ENCODE measurements at regions not wholly inside any gene's neighbourhood (a gene's known extent, or its start where the extent isn't known, plus 50 kb on each side); places are given as distances from the start of the nearest gene placed in this dataset.

DNA sequence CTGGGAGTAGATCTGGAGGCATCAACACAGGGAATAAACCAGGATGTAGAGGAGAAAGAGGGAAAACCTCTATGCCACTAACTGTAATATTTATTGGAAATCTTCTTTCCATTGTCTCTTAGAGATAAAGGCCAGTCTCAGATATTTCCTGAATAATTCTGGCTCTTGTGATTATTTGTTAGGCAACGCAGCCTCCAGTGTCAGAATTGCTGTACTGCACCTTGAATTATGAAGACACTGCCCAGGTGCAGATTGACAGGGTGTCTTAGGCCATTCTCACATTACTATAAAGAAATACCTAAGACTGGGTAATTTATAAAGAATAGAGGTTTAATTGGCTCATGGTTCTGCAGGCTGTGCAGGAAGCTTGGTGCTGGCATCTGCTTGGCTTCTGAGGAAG lies 100.7 kb upstream of the ZDHHC15 start:
- TF ChIP-seq MAFK (IDR thresholded peaks at IDR 0.05; ENCODE audit: low read depth, low read length): no peak
- TF ChIP-seq, protein P1, sequence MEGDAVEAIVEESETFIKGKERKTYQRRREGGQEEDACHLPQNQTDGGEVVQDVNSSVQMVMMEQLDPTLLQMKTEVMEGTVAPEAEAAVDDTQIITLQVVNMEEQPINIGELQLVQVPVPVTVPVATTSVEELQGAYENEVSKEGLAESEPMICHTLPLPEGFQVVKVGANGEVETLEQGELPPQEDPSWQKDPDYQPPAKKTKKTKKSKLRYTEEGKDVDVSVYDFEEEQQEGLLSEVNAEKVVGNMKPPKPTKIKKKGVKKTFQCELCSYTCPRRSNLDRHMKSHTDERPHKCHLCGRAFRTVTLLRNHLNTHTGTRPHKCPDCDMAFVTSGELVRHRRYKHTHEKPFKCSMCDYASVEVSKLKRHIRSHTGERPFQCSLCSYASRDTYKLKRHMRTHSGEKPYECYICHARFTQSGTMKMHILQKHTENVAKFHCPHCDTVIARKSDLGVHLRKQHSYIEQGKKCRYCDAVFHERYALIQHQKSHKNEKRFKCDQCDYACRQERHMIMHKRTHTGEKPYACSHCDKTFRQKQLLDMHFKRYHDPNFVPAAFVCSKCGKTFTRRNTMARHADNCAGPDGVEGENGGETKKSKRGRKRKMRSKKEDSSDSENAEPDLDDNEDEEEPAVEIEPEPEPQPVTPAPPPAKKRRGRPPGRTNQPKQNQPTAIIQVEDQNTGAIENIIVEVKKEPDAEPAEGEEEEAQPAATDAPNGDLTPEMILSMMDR (conservative IDR thresholded peaks at IDR 0.05; ENCODE audit: low read depth, low read length): no peak
- TF ChIP-seq POLR2A (IDR thresholded peaks at IDR 0.05; ENCODE audit: low read depth, low read length): no peak
- TF ChIP-seq, protein P2, sequence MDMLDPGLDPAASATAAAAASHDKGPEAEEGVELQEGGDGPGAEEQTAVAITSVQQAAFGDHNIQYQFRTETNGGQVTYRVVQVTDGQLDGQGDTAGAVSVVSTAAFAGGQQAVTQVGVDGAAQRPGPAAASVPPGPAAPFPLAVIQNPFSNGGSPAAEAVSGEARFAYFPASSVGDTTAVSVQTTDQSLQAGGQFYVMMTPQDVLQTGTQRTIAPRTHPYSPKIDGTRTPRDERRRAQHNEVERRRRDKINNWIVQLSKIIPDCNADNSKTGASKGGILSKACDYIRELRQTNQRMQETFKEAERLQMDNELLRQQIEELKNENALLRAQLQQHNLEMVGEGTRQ (IDR thresholded peaks at IDR 0.05; ENCODE audit: low read depth, low read length): no peak
- TF ChIP-seq RAD21 (IDR thresholded peaks at IDR 0.05; ENCODE audit: low read length): no peak
- no peak for TF ChIP-seq SMC3 (IDR thresholded peaks at IDR 0.05; ENCODE audit: low read depth, low read length)
- TF ChIP-seq RCOR1 (IDR thresholded peaks at IDR 0.05; ENCODE audit: insufficient replicate concordance, low read length): no peak
- TF ChIP-seq MAZ (IDR thresholded peaks at IDR 0.05; ENCODE audit: borderline replicate concordance, low read depth, low read length): no peak
- no peak for TF ChIP-seq NFE2L2 (IDR thresholded peaks at IDR 0.05; ENCODE audit: low read depth, low read length)
- no peak for TF ChIP-seq RFX5 (IDR thresholded peaks at IDR 0.05; ENCODE audit: low read depth, low read length)
